SKM-1 treated with dmso at 0.1 percent for 144 hours (cell line): ENCODE measurements at regions not wholly inside any gene's neighbourhood (a gene's known extent, or its start where the extent isn't known, plus 50 kb on each side); places are given as distances from the start of the nearest gene placed in this dataset.

Source experiments
- DNase-seq: peaks from one replicate; lab custom pipeline; 2025; ENCODE audit not compliant: unreplicated experiment; lab: John Stamatoyannopoulos, UW

GRCh38 chr1:192713921-192714320 lies 78.0 kb downstream of the RGS13 start:
- DNase-seq, result no peak

DNA sequence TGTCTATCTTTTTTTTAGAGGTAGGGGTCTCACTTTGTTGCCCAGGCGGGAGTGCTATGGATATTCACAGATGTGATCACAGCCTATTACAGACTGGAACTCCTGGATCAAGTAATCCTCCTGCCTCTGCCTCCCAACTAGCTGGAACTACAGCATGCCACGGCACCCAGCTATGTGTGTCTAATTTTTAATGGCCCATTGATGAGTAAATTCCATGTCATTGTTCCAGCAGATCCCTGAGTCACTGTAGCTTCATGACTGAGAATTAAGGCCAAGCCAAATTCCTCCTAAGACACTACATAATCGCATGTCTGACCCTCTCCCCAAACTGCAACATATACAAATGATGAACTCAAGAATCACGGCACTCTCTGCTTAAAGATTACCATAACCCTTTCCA lies 84.2 kb upstream of the RGS2 start:
- no peak for DNase-seq

- DNase-seq, result peak; percentile 84
Measured at GRCh38 chr1:192726820-192727504, 81.9 kb upstream of the RGS2 start.

DNA sequence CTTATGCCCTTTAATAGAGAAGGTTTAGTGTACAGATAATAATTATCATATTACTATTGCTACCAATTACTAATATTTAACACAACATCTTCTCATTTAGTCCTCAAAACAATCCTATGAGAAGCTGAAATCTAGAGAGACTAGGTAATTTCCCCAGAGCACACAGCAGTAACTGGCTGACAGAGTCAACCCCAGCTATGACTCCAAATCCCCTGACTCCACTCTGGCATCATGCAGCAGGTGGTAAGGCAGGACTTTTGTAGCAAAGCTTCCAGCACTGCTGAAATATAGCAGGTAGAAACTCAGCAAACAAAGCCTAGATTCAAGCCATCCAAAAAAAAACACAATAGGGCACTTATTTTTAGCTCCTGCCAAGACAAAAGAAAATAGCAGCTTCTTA lies 79.3 kb upstream of the RGS2 start:
- no peak for DNase-seq

DNA sequence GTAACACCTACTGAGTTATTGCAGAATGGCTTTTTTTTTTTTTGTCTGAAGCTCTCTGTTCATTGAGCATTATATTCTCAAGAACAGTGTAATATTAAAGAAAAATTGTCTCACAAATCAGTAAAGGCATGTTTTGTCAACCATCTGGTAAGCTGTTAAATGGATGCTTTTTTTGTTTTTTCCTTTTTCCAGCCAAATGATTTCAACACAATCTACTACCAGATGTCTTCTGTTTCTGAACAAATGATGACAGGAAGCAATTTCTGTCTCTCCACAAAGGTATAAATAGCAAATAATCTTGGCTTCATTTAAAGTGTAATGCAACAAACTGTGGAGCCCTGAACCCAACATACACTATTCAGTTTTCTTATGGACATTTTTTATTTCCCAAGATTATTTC lies 78.6 kb upstream of the RGS2 start:
- no peak for DNase-seq

GRCh38 chr1:192732787-192733186 lies 76.1 kb upstream of the RGS2 start:
- peak; percentile 15 for DNase-seq

- no peak for DNase-seq
Measured at GRCh38 chr1:192735298-192735915, 73.4 kb upstream of the RGS2 start.

DNA sequence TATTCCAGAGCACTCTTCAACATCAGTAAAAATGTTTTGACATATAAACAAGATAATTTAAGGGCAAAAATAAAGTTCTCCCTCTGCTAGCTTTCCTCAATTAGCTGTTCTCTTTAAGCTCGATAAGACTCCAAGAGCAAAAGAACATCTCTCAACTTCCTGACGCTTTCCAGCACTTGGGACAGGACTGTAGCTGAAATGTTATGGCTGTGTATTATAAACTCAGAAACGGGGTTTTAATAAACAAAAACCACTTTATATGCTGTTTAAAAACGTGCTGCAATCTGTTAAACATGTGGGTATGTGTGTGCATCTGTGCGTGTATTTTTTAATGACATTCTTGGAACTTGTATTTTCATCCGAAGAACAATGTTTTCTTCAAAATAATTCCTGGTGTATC lies 71.5 kb upstream of the RGS2 start:
- DNase-seq, result no peak

DNA sequence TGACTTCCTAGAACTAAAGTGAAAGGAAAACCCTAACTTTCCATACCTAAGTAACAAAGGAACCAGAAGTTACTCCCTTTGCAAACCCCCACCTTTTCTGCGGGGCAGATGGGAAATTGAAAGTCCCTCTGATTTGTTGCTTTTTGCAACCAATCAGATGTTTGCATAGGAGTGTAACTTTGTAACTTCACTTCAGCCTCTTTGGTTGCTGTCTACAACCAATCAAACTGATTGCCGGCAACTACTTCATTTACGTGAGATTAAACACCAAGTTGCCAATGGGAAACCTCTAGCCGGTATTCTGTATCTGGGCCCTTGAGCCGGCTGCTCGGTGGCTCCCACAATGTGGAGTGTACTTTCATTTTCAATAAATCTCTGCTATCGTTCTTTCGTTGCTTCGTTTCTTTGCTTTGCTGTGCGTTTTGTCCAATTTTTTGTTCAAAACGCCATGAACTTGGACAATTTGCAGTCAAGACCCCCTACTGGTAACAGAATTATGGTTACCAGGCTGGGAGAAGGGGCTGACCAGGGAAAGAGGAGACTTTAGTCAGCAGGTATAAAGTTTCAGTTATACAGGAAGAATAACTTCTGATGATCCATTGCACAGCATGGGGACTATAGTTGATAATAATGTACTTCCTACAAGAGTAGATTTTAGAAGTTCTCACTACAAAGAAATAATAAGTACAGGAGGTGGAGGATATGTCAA lies 69.2 kb upstream of the RGS2 start:
- no peak for DNase-seq

DNA sequence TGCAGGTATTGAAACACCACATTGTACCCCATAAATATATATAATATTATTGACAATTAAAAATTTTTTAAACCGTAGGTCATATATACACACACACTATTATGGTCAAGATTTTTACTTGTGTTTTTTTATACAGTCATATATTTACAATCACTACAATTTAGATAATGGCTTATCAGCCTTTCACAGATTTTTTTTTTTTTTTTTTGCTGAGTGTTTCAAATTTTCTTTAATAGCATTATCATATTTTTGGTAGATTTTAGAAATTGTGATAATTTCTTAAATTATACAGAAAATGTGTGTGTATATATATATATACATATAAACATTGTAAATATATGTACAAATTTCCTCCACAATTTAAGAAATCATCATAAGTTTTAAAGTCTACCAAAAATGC lies 68.6 kb upstream of the RGS2 start:
- DNase-seq, result no peak

GRCh38 chr1:192741095-192741494 lies 67.7 kb upstream of the RGS2 start:
- DNase-seq, result no peak

GRCh38 chr1:192747301-192747700 lies 61.5 kb upstream of the RGS2 start:
- DNase-seq, result no peak

DNA sequence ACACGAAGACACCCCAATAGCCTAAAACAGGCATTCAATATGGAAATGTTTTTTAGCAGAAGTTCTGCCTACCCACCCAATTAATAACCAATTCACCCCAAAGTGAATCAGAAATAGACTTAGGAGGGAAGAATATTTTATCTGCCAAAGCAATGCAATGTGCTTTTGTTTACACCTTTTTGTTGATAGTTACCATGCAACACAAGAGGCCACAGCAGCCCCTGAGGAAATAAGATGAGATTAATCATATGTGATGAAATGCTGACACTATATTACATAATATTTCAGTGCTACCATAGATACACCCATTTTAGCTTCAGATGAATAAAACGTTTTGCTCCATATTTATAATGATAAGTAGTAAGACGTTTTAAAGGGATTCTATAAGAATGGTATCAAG lies 60.9 kb upstream of the RGS2 start:
- DNase-seq, result no peak

DNA sequence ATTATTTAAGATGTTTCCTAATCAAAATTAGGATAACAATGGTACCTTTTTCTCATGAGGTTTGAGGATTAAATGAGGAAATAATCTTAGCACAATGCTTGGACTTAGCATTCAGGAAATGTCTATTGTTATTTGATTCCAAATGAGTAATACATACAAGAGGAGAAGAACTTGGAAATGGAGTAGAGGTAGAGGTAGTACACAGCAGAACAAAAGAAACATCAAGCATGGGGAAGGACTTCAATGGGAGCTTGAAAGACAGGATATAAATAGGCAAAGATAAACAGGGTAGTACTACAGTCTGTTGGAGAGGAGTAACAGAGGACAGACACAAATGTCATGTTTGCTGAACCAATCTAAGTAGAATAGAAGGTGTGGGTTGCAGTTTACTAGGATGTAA lies 59.5 kb upstream of the RGS2 start:
- no peak for DNase-seq

GRCh38 chr1:192751260-192751659 lies 57.6 kb upstream of the RGS2 start:
- no peak for DNase-seq

- no peak for DNase-seq
Measured at GRCh38 chr1:192756314-192756713, 52.5 kb upstream of the RGS2 start.

DNA sequence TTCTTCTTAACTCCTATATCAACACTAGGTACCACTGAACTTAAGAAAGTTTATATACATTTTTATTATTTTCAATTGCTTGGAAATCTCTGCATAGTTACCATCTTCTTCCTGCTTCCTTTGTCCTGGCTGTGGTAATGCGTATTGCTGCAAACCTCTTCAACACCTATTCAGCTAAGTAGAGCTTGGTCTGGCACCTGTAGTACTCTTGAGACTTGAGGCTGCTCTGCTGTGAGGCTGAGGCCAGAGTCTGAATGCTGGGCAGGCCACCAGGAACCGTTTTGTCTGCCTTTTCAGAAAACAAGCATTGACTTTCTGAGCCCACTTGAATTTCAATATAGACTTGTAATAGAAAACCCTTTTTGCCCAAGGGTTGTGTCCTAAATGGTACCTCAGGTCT lies 52.0 kb upstream of the RGS2 start:
- no peak for DNase-seq

DNA sequence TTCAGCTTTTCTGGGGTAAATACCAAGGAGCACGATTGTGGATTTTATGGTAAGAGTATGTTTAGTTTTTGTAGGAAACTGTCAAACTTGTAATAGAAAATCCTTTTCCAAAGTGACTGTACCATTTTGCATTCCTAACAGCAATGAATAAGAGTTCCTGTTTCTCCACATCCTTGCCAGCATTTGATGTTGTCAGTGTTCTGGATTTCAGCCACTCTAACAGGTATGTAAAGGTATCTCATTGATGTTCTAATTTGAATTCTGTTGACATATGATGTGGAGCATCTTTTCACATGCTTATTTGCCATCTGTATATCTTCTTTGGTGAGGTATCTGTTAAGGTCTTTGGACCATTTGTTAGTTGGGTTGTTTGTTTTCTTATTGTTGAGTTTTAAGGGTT lies 50.3 kb upstream of the RGS2 start:
- no peak for DNase-seq
